ENCODE measurements at regions not wholly inside any gene's neighbourhood (a gene's known extent, or its start where the extent isn't known, plus 50 kb on each side); places are given as distances from the start of the nearest gene placed in this dataset.

DNA sequence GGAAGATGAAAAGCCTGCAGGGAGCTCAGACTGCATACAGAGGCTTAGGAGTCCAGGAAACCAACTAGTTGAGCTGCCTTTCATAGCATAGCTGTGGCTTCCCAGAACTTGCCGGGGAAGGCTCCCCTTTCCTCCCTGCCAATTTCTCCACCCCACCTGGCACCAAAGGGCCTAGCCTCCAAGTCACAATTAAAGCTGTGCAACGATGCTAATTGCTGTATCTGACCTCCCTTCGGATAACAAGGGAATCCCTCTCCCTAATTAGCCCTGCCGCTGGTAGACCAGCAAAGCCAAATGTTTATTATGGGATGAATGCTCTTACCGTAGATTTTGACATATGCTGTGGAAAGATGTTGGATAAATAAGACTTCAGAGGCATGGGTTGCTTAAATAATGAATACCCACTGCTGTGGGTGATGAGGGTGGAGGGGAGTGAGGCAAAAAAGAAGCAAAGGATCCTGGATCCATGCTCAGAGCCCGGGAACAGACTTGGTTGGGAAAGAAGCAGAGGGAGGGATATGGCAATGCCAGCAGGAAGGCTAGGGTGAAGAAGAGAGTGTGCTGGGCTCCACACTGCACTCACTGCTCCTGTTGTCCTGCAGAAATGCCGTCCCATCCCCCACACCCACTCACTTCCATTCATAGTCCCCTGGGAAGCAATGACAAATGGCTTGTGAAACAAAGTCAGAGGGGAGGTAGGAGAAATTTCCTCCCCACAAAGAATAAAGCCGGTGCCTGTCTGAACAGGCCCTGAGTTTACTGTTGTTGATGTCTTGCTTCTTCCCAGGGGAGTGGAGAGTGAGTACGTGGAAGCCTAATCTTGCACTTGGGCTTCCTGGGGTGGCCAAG, 608.1 kb upstream of the CADM1 start:
- TF ChIP-seq, protein P1, sequence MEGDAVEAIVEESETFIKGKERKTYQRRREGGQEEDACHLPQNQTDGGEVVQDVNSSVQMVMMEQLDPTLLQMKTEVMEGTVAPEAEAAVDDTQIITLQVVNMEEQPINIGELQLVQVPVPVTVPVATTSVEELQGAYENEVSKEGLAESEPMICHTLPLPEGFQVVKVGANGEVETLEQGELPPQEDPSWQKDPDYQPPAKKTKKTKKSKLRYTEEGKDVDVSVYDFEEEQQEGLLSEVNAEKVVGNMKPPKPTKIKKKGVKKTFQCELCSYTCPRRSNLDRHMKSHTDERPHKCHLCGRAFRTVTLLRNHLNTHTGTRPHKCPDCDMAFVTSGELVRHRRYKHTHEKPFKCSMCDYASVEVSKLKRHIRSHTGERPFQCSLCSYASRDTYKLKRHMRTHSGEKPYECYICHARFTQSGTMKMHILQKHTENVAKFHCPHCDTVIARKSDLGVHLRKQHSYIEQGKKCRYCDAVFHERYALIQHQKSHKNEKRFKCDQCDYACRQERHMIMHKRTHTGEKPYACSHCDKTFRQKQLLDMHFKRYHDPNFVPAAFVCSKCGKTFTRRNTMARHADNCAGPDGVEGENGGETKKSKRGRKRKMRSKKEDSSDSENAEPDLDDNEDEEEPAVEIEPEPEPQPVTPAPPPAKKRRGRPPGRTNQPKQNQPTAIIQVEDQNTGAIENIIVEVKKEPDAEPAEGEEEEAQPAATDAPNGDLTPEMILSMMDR (IDR thresholded peaks at IDR 0.05) = no peak
- TF ChIP-seq POLR2AphosphoS5 (IDR thresholded peaks at IDR 0.05) = no peak

All from suprapubic skin (tissue), 3 donors.